HG03442 (cell line): ENCODE measurements at regions not wholly inside any gene's neighbourhood (a gene's known extent, or its start where the extent isn't known, plus 50 kb on each side); places are given as distances from the start of the nearest gene placed in this dataset.

Experiments used
- ATAC-seq: cut with Tn5 transposase; IDR thresholded peaks from one replicate; pipeline ENCODE4 v1.9.1; 2021; ENCODE audit warnings: mild to moderate bottlenecking, moderate library complexity; ENCODE audit not compliant: unreplicated experiment

DNA sequence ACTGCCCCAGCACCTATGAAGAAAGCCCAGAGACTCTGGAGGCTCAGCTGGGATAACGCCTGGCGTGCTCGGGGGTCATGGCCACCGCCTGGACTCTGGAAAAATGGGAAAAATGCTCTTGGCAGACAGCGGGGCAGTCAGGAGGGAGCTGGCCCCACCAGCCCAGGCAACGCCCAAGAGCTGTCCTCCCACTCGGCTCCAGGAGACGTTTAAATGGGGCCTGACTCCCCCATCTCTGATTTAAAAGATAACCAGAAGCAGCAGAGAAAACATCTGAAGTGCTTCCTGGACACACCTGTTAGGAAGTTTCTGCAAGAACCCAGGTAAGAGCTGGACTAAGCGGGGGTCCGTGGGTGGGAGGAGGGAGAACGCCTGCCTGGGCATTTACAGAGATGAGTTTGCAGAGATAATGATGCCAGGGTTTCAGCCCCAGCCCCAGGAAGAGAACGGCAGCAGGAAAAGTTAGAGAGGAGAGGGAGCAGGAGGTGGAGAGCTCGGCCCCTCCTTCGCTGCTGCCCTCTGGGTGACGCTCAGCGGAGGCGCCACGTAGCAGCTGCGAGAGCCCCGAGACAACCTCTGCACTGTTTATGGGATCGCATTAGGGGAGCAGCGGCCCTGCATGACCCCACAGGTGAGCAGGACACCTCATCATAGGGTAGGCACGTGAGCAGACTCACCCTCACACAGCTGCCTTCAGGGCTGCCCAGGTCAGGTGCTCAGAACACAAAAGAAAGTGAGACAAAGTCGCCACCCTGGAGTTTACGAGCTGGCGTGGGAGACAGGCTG is 83.5 kb upstream of the INSIG1 start:
- ATAC-seq: no peak

DNA sequence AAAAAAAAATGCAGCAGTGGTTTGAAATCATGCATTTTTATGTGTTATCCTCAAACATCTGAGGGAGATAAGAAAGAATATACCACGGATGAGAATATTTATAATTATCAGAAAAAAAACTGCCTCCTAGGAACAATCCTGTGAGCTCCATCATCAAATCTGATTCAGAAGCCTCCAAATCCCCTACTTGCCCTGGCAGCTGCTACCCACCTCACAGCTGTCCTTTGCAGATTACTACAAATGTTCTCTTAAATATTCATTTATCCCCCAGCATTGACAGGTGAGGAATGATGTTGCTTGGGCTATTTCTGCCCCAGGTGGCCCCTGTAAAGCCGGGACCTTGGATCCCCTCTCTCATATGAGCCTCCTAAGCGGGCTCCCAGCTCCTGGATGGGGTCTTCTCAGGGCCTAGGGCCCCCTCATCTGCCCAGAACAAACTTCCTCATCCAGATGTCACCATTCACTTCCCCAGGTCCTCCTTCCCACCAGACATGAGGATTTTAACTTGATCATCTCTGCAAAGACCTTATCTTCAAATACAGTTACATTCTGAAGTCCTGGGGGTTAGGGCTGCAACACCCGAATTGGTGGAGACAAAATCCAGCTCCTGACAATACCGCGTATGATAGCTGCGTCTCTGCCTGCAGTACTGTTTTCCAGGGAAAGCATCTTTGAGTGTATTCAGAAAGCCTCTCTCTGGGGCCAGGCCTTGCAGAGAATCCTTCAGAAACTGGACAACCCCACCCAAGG is 81.9 kb upstream of the INSIG1 start:
- no peak for ATAC-seq

DNA sequence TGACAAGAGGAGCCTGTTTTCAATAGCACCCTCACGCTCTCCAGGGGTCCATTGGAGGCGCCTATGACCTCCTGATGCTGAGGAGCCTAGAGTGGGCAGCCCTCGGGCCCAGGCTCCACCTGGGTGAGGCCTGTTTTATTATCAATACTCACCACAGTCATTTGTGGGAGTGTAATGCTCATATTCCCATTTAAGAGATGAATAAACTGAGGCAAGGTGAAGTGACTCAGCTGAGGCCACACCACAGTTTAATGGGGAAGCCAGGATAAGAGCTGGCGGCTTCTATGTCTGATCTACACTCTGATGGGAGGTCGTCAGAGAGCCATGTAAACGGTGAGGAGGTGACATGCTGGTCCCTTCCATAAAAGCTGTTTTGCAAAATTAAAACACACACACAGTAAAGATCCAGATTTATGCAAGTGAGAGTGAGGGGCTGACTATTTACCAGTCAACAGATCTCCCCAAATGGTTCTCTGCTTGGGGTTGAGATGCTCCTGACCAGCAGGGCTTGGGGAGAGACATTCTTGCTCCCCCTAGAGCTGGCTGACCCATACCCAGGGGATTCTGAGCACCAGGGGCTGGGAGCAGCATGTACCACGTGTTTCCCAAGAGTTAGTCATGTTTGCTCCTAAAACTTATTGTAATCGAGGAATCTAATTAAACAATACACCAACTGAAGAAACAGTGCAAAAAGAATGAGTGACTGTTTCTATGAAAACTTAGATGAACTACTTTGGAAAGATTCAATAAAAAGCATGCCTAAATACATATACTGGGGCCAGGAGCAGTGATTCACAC is 81.0 kb upstream of the INSIG1 start:
- ATAC-seq: peak; percentile 39

DNA sequence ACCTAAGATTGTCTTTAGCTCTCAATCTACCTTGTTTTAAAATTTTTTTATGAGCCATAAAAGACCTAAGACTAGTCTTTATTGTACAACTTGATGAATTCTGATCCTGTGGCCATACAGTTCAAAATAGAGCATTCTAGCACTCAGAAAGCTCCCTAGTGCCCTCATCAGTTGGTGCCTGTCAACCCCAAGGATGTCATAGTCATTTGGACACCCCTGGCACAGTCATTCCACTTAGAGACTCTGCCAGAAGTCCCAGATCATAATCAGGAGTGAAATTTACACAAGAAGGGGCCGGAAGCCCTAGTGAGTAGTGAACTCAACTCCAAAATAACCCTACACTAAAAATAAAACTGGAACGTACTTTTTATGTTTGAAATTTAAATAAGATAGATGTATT is 80.0 kb upstream of the INSIG1 start:
- no peak for ATAC-seq

DNA sequence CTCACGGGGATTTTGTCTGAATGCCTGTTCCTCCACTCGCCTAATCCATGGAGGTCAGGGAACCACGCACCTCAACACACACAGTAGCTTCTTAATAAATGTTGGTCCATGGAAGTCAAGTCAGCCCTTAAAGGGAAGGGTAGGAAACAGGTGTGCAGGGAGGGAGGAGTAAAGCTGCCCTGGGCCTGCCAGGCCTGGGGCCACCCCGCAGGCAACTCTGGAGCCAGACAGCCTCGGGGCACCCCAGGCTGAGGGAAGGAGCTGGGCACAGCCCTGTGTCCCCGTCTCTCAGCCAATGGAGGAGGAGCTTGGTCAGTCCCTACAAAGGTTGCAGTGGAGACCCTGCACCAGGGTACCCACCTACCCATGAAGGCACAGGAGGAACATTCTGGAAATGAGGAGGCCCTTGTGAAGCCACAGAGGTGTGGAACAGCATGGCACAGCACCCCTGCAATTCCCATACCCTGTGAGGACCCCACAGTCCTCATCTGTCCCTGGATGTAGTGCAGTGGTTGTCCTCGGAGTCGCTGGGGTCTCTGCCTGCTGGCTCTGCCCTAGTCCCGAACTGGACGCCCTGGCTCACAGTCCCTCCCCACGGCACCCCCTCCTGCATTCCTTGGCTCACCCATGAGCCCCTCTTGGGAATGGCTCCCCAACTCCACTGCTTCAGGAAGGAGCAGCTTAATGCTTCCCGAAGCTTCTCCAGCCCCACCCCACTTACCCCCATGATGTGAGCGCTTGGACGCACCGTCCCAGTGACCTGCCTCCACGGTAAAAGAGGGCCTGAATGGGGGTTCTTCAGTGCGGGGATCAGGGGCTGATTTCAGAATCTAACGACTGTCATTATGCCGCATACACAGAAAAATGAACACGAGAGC is 79.2 kb upstream of the INSIG1 start:
- ATAC-seq: no peak

DNA sequence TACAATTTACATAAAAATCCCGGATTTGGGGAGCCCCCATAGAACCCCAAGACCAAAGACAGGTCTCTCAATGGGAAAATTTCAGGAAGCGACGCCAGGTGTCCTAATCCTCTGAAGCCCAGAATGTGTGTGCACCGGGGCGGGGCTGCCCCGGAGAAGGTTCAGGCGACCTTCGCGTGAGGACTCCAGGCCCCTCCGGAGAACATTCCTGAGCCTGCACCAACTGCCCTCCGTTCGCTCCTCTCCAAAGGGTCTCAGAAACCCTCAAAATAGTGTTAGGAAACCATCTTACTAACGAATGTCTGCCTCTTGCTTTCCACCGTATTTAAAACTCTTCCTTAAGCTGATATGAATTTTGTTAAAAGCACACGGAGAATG is 78.5 kb upstream of the INSIG1 start:
- ATAC-seq: no peak

DNA sequence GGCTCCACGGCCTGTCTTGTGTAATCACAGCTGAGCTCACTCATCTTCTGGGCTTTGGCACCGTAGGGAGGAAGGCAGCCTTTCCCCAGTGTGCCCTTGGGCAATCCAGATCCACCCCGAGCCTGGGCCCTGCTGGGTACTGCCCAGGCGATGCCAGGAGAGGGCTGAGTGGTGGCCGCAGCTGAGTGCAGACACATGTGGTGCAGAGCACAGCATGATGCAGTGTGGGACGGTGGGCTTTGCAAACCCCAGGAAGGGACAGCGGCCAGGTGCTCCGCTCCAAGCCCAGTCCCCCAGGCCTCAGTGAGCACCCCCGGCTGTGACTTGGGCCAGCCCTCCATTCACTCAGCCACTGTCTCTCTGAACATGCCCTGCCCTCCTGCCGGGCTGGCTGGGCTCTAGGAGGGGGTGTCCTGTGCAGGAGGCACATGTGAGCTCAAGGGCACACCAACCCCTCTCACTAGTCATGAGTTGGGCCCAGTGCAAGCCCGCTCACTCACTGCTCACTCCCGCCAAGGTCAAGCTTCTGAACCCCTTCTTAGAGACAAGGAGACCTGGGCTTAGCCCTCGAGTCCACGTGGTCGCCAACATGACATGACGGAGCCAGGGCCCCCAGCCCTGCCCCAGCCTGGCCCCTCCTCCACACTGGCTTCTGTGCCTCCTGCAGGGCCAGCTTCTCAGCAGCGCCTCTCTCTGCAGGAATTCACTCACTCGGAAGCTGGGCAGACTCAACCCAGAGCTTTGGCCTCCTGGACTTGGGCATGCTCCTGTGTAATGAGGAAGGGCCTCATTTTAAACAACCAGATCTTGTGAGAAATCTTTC is 77.5 kb upstream of the INSIG1 start:
- ATAC-seq: no peak

DNA sequence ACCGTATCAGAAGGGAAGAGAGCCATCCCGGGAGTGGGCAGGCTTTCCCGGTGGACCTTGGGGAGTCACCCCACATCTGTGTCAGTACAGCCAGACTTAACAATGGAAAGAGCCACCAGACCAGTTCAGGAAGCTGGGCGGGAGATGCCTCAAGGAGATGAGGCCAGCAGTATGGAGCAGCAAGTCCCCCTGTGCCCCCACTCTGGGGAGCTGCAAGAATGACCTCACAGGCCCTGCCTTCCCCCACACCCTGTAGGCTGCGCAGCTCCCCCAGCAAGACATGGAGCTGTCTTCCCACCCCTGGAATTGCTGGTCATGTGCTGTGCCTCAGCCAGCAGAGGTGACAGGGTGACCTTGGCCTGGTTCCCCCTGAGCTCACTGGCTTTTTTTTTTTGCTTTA is 76.8 kb upstream of the INSIG1 start:
- ATAC-seq: no peak

DNA sequence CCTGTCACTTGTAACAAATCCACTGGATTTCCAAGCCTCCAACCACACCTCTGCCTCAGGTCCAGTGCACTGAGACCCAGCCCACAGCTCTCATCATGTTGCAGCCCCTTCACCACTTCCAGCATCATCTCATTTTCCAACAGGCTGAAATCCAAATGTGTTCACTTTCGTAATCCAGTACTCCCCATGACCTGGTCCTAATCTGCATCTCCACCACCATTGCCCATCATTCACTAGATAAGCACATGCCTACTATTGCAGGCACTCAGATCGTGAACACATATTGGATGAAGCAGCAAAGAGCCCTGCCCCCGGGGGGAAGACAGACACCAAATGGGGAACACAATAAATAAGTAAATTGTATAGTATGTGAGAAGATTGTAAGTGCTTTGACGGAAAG is 76.1 kb upstream of the INSIG1 start:
- no peak for ATAC-seq

DNA sequence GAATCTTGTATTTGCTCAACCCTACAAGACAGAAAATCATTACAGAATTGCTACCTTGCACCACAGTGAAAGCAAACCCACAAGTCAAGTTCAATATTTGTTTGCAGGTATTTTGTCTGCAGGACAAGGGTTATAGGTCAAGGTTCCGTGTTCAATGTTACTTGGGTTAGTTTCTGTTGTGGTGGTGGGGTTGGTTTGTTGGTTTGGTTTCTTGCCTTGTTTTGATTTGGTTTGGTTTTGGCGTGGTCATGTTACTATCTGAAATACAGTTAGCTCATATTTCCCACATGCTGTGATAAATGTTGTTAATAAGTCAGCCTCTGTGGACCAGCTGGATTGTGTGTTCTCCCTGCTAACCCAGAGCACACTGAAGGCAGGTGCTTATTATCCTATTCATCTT is 75.6 kb upstream of the INSIG1 start:
- no peak for ATAC-seq

DNA sequence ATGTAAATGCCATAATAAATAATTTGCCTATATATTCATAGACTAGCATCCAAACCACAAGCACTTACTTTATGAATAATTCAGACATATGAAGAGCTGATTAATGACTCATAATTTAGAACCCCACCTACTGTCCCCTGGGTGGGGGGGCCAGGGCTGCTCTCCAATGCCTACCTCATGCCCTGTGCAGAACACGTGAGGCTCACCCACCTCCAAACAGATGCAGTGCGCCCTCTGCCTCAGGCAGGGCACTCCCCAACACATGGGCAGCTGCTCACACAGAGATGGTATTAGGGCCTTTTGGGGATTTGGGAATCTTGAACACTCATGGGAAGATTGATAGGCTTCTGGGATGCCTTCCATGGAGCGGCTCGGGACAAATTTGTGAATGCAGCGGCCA is 75.1 kb upstream of the INSIG1 start:
- no peak for ATAC-seq

DNA sequence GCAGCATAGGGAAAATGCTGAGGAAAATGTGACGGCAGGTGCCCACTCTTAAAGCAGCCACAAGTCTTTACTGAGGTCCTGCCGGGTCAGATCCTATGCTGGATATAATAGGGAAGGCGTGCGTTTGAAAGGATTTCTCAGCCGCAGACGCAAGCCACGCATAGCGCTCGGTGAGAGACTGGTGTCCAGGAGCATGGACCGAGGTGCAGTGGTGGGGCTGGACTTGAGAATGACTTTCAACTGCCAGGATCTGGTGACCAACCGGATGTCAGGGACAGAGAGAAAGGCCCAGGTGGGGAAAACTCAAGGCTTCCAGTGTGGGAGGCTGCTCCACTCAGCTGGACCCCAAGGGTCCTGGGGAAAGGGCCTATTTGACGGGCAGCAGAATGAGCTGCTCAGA is 74.7 kb upstream of the INSIG1 start:
- no peak for ATAC-seq

DNA sequence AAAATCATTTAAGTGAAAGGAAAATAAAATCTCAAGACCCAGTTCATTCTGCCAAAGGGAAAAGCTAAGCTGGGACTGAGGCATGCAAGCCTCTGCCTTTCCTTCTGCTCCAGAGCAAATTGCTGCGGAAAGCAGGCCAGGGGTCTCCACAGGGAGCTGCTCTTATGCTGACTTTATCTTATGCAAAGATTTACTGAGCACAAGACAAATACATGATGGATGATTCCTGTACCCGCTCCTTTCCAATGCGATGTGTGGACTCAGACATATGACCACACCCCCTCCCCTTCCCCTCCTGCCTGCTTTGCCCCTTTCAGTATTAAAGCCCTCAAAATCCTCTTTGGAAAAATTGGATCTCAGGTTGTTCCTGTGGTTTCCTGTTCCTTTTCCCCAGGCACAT is 74.2 kb upstream of the INSIG1 start:
- ATAC-seq: no peak

DNA sequence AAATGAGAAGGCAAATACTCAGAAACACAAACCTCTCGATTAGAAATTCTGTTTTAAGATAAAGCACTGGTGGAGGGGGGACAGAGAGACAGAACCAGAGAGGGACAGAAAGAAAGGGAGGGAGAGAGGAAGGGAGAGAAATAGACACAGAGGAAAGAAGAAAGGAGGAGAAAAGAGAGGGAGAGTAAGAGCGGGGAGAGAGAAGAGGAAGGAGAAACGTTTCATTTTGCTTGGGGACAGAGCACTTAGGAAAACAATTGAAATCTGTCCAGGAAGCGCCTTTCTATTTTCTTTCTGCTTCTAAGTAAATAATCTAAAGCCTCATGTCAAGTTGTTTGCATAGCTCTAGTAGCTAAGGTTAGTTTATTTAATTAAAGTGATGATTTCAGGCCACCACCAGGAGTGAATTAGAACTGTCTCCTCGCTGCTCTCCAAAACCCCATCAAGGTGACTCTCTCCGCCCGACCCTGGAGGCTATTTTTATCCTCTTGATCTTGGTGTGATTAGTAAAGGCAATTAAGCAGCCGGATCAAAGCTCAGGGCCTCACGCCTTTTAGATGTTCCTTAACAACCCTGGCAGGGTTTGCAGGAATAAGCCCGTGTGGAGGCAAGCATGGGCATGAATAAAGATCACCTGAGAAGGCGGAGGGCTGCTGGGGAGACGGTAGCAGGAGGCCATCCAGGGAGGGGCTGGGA is 73.4 kb upstream of the INSIG1 start:
- no peak for ATAC-seq

DNA sequence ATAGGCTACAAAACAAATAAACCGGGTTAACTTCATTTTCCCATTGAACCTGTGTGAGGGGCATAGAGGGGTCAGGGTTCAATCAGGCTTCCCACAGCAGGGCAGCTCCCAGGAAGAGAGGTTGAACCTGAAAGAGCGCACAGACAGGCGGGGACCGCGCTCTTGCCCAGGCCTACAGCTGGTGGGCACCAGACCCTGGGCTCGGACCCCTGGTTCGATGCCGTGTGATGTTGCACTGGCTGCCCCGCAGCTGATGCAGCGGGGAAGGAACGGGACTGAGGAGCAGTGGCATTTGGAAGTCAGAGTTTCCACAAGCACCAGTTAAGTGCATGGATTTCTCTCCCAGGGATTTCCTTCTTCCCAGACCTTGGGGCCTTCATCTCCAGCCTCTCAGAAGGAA is 72.6 kb upstream of the INSIG1 start:
- ATAC-seq: no peak

DNA sequence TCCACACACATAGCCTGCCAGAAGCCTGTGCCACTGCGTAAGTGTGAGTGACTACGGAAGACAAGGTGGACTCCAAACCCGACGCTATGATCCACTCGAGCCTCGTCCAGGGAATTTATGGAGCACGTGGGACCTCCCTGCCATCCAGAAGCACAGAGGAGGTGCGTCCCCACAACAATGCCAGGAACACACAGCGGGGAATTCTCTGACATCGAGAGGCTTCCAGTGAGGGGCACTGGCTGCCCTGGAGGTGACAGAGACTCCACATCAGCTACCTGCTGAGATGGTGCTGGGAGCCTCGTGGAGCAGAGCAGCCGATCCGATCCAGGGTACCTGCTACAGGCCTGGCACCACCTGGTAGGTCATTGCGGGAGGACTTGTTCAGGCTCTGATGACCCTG is 72.2 kb upstream of the INSIG1 start:
- no peak for ATAC-seq

DNA sequence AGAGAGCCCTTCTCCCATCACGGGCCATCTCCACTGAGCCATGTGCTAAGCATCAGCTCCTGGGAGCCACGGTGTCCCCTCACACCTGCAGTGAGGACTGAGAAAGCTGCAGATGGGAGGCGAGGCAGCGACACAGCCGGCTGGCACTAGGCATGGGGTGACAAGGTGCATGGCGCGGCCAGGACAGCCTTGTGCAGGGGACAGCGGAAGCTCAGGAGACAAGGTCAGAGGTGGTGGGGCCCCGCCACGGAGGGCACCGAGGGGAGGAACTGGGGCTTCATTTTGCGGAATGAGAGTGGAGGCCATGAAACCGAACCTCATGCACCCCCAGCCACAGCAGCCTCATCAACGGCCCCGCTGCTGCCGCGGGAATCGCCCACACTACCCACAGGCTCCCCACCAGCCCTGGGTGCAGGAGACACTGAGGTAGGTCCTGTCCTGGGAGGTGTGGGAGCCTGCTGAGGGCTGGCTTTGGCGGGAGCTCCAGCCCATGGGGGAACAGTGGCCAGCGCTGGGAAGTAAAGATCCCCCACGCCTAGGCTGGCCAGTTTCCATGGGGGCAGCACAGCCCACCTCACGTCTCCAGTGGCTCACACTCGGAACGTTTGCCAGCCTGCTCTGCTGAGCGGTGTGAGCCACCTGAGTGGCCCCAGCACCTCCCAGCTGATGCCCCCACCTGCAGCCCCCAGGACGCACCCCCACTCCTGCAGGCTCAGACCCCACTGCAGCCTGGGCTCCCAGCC is 71.2 kb upstream of the INSIG1 start:
- no peak for ATAC-seq

DNA sequence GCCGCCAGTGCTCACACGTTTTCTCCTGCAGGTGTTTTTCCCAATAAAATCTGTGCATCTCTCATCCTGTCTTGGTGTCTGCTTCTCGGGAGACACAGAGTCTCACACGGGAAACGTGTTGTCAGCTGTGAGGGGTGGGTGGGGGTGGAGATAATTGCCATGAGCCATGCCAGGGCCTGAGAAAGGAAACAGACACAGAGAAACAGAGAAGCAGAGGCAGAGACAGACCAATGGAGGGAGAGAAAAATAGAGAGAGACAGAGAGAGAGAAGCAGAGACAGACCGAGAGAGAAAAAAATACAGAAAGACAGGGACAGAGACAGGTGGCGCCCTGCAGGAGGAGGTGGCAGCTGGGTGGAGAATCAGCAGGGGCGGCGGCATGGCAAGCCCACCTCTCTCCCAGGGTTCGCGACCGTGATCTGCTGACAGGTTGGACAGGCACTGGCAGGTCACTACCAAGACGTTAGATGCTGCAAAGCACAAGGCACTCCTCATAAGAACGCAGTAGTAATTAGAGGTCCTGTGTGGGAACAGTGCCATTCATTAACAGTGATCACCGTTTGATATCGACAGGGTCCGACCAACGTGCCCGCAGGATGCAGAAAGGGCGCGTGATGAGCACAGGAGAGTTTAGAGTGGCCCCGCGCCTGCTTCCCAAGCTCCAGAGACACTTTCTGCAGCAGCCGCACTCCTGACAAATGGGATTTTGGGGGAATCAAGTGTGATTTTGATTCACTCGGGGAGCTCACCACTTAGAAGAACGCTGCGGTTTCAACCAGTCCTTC is 70.5 kb upstream of the INSIG1 start:
- ATAC-seq: no peak
